ENCODE measurements at regions not wholly inside any gene's neighbourhood (a gene's known extent, or its start where the extent isn't known, plus 50 kb on each side); places are given as distances from the start of the nearest gene placed in this dataset.

- no peak for TF ChIP-seq EZH2phosphoT487 (IDR thresholded peaks at IDR 0.05; ENCODE audit: low read depth)
- TF ChIP-seq, protein P1, sequence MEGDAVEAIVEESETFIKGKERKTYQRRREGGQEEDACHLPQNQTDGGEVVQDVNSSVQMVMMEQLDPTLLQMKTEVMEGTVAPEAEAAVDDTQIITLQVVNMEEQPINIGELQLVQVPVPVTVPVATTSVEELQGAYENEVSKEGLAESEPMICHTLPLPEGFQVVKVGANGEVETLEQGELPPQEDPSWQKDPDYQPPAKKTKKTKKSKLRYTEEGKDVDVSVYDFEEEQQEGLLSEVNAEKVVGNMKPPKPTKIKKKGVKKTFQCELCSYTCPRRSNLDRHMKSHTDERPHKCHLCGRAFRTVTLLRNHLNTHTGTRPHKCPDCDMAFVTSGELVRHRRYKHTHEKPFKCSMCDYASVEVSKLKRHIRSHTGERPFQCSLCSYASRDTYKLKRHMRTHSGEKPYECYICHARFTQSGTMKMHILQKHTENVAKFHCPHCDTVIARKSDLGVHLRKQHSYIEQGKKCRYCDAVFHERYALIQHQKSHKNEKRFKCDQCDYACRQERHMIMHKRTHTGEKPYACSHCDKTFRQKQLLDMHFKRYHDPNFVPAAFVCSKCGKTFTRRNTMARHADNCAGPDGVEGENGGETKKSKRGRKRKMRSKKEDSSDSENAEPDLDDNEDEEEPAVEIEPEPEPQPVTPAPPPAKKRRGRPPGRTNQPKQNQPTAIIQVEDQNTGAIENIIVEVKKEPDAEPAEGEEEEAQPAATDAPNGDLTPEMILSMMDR (IDR thresholded peaks at IDR 0.05; ENCODE audit: low read depth, low read length), result no peak
- Histone ChIP-seq H3K27ac (ENCODE audit: low read length) (peak overlapping the region; percentile 92), H3K4me2 (ENCODE audit: low read length) (peak overlapping the region; percentile 60)
Measured at GRCh38 chr9:31445357-31445756, 939.1 kb upstream of the ACO1 start.

GRCh38 chr9:31445960-31446359 is 938.5 kb upstream of the ACO1 start:
- H3K4me3 ChIP-seq (ENCODE audit: low read length), result peak overlapping the region; percentile 38; the same call in 1 of the 2 replicates
- no peaks in the 10 kb centered on the region for H3K9me3 ChIP-seq (ENCODE audit: insufficient read depth, low read length)
- H2AFZ ChIP-seq (ENCODE audit: low read depth, low read length), result peak overlapping the region; percentile 41; the same call in 1 of the 2 replicates
- H3K4me2 ChIP-seq (ENCODE audit: low read length), result peak overlapping the region; percentile 60
- no peaks in the 10 kb centered on the region for H4K20me1 ChIP-seq (ENCODE audit: insufficient read depth, low read length)
- peaks cover 8% of the 10 kb centered on the region for H3K36me3 ChIP-seq (replicated peaks; ENCODE audit: low read depth, low read length)
- H3K79me2 ChIP-seq (ENCODE audit: low read length), result no peaks in the 10 kb centered on the region
- no peaks in the 10 kb centered on the region for H3K27me3 ChIP-seq (ENCODE audit: low read depth, low read length)
- peak overlapping the region; percentile 45; the same call in 1 of the 2 replicates for H3K9ac ChIP-seq (ENCODE audit: low read length)
- TF ChIP-seq, protein P1 (IDR thresholded peaks at IDR 0.05; ENCODE audit: low read depth, low read length), result no peak
- TF ChIP-seq EZH2phosphoT487 (IDR thresholded peaks at IDR 0.05; ENCODE audit: low read depth), result no peak
- H3K27ac ChIP-seq (ENCODE audit: low read length), result peak overlapping the region; percentile 92
- H3K4me1 ChIP-seq (ENCODE audit: low read length), result peaks cover 47% of the 10 kb centered on the region

More at GRCh38 chr9:31445357-31445756, 939.1 kb upstream of the ACO1 start:
- peak overlapping the region; percentile 38; the same call in 1 of the 2 replicates for H3K4me3 ChIP-seq (ENCODE audit: low read length)
- H3K9ac ChIP-seq (ENCODE audit: low read length), result peak overlapping the region; percentile 38; the same call in 1 of the 2 replicates
- no peaks in the 10 kb centered on the region for H3K27me3 ChIP-seq (ENCODE audit: low read depth, low read length)
- no peaks in the 10 kb centered on the region for H4K20me1 ChIP-seq (ENCODE audit: insufficient read depth, low read length)
- H3K4me1 ChIP-seq (ENCODE audit: low read length), result peaks cover 47% of the 10 kb centered on the region
- H3K79me2 ChIP-seq (ENCODE audit: low read length), result no peaks in the 10 kb centered on the region
- no peaks in the 10 kb centered on the region for H3K9me3 ChIP-seq (ENCODE audit: insufficient read depth, low read length)
- H3K36me3 ChIP-seq (replicated peaks; ENCODE audit: low read depth, low read length), result peaks cover 8% of the 10 kb centered on the region
- peak overlapping the region; percentile 33 for H2AFZ ChIP-seq (ENCODE audit: low read depth, low read length)

- H4K20me1 ChIP-seq (ENCODE audit: insufficient read depth, low read length), result no peaks in the 10 kb centered on the region
- peaks cover 12% of the 10 kb centered on the region; the same call in 1 of the 2 replicates for H3K9me3 ChIP-seq (ENCODE audit: insufficient read depth, low read length)
- H2AFZ ChIP-seq (ENCODE audit: low read depth, low read length), result no peak overlapping the region
- H3K4me2 ChIP-seq (ENCODE audit: low read length), result no peak overlapping the region
- H3K27me3 ChIP-seq (ENCODE audit: low read depth, low read length), result no peaks in the 10 kb centered on the region
- no peak for TF ChIP-seq EZH2phosphoT487 (IDR thresholded peaks at IDR 0.05; ENCODE audit: low read depth)
- TF ChIP-seq, protein P1 (IDR thresholded peaks at IDR 0.05; ENCODE audit: low read depth, low read length), result no peak
- H3K36me3 ChIP-seq (replicated peaks; ENCODE audit: low read depth, low read length), result peaks cover 4% of the 10 kb centered on the region
- H3K27ac ChIP-seq (ENCODE audit: low read length), result no peak overlapping the region
- no peaks in the 10 kb centered on the region for H3K4me1 ChIP-seq (ENCODE audit: low read length)
- H3K79me2 ChIP-seq (ENCODE audit: low read length), result no peaks in the 10 kb centered on the region
- no peak overlapping the region for H3K4me3 ChIP-seq (ENCODE audit: low read length)
- no peak overlapping the region for H3K9ac ChIP-seq (ENCODE audit: low read length)
Measured at GRCh38 chr9:31467075-31467474, 917.4 kb upstream of the ACO1 start.

DNA sequence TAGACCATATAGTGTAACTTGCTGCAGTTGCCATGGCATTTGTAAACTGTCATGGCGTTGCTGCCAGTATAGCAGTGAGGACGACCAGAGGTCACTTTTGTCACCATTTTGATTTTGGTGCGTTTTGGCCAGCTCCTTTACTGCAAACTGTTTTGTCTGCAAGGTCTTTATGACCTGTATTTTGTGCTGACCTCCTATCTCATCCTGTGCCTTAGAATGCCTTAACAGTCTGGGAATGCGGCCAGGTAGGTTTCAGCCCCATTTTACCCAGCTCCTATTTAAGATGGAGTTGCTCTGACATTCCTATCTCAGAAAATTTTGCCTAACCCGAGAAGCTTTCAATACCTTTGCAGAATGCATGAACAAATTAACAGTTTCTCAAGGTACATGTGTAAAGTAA is 914.4 kb upstream of the ACO1 start:
- TF ChIP-seq, protein P1 (IDR thresholded peaks at IDR 0.05; ENCODE audit: low read depth, low read length), result no peak
- TF ChIP-seq EZH2phosphoT487 (IDR thresholded peaks at IDR 0.05; ENCODE audit: low read depth), result no peak
- no peaks in the 10 kb centered on the region for H3K4me1 ChIP-seq (ENCODE audit: low read length)
- H3K36me3 ChIP-seq (replicated peaks; ENCODE audit: low read depth, low read length), result peaks cover 4% of the 10 kb centered on the region
- no peak overlapping the region for H3K4me2 ChIP-seq (ENCODE audit: low read length)
- no peak overlapping the region for H2AFZ ChIP-seq (ENCODE audit: low read depth, low read length)
- no peaks in the 10 kb centered on the region for H4K20me1 ChIP-seq (ENCODE audit: insufficient read depth, low read length)
- H3K9ac ChIP-seq (ENCODE audit: low read length), result no peak overlapping the region
- peaks cover 12% of the 10 kb centered on the region; the same call in 1 of the 2 replicates for H3K9me3 ChIP-seq (ENCODE audit: insufficient read depth, low read length)
- no peaks in the 10 kb centered on the region for H3K27me3 ChIP-seq (ENCODE audit: low read depth, low read length)
- H3K4me3 ChIP-seq (ENCODE audit: low read length), result no peak overlapping the region
- H3K27ac ChIP-seq (ENCODE audit: low read length), result no peak overlapping the region
- H3K79me2 ChIP-seq (ENCODE audit: low read length), result no peaks in the 10 kb centered on the region
